ENCODE measurements at regions not wholly inside any gene's neighbourhood (a gene's known extent, or its start where the extent isn't known, plus 50 kb on each side); places are given as distances from the start of the nearest gene placed in this dataset.

GRCh38 chr7:97461596-97461995 is 270.3 kb upstream of the TAC1 start:
- Mint-ChIP-seq H3K27me3 (ENCODE audit: low read depth in 2 of 2) (peaks cover 0 to under 1% of the 10 kb centered on the region in 2 donors), H3K4me3 (no peak overlapping the region), H3K9me3 (peaks cover 3 to 13% of the 10 kb centered on the region in 2 donors), H3K4me1 (no peaks in the 10 kb centered on the region), H3K36me3 (peaks cover 3% of the 10 kb centered on the region), H3K27ac (no peak overlapping the region)
- Histone ChIP-seq H3K27ac (ENCODE audit: low read length) (no peak overlapping the region), H3K27me3 (ENCODE audit: control insufficient read depth, insufficient read depth, low read length) (no peaks in the 10 kb centered on the region), H3K36me3 (ENCODE audit: control insufficient read depth, insufficient read depth, low read length) (no peaks in the 10 kb centered on the region), H3K9me3 (ENCODE audit: control insufficient read depth, insufficient read depth, low read length) (no peaks in the 10 kb centered on the region), H3K4me3 (ENCODE audit: low read length) (no peak overlapping the region), H3K4me1 (ENCODE audit: control insufficient read depth, insufficient read depth, low read length) (no peaks in the 10 kb centered on the region)
- DNase-seq = no peak
- TF ChIP-seq, protein P1, sequence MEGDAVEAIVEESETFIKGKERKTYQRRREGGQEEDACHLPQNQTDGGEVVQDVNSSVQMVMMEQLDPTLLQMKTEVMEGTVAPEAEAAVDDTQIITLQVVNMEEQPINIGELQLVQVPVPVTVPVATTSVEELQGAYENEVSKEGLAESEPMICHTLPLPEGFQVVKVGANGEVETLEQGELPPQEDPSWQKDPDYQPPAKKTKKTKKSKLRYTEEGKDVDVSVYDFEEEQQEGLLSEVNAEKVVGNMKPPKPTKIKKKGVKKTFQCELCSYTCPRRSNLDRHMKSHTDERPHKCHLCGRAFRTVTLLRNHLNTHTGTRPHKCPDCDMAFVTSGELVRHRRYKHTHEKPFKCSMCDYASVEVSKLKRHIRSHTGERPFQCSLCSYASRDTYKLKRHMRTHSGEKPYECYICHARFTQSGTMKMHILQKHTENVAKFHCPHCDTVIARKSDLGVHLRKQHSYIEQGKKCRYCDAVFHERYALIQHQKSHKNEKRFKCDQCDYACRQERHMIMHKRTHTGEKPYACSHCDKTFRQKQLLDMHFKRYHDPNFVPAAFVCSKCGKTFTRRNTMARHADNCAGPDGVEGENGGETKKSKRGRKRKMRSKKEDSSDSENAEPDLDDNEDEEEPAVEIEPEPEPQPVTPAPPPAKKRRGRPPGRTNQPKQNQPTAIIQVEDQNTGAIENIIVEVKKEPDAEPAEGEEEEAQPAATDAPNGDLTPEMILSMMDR (IDR thresholded peaks at IDR 0.05) = no peak
- intact Hi-C loops (cut with micrococcal nuclease) = no loop called here
- ATAC-seq = no peak

DNA sequence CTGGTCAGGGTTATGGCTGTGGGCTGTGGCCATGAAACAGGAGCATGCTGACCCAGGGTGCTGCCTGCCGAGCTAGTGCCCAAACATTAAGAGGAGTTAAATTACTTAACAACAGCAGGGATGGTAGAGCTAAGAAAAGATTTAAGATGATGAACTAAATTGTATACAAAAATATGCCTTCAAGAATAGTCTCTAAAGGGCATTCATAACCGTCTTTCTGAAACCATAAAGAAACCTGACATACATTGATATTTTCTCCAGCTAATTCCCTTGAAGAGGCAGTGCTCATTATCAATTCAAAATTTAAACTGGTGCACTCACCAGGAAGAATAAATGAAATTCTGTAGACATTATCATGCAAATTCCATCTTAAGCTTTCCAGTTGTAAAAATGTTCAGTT is 265.8 kb upstream of the TAC1 start:
- WGBS (ENCODE audit: insufficient coverage) = 57% methylated on average over 2 of the region's 2 CpGs
- peaks cover 3 to 14% of the 10 kb centered on the region in 2 donors for H3K9me3 Mint-ChIP-seq
- Histone ChIP-seq H3K4me3 (ENCODE audit: low read length) (no peak overlapping the region), H3K4me1 (ENCODE audit: control insufficient read depth, insufficient read depth, low read length) (no peaks in the 10 kb centered on the region), H3K9me3 (ENCODE audit: control insufficient read depth, insufficient read depth, low read length) (no peaks in the 10 kb centered on the region), H3K36me3 (ENCODE audit: control insufficient read depth, insufficient read depth, low read length) (no peaks in the 10 kb centered on the region), H3K27me3 (ENCODE audit: control insufficient read depth, insufficient read depth, low read length) (no peaks in the 10 kb centered on the region), H3K27ac (ENCODE audit: low read length) (no peak overlapping the region)
- H3K4me1 Mint-ChIP-seq = no peaks in the 10 kb centered on the region
- H3K27ac Mint-ChIP-seq = no peak overlapping the region
- no peak for ATAC-seq
- DNase-seq = no peak
- intact Hi-C loops (cut with micrococcal nuclease) = no loop called here
- peaks cover 0 to 3% of the 10 kb centered on the region in 2 donors for H3K27me3 Mint-ChIP-seq (ENCODE audit: low read depth in 2 of 2)
- H3K36me3 Mint-ChIP-seq = peaks cover 11% of the 10 kb centered on the region
- TF ChIP-seq, protein P1 (IDR thresholded peaks at IDR 0.05) = no peak
- no peak overlapping the region for H3K4me3 Mint-ChIP-seq

- Mint-ChIP-seq H3K9me3 (peaks cover 3 to 13% of the 10 kb centered on the region in 2 donors), H3K27me3 (ENCODE audit: low read depth in 2 of 2) (peaks cover 0 to 3% of the 10 kb centered on the region in 2 donors), H3K4me3 (no peak overlapping the region), H3K4me1 (no peaks in the 10 kb centered on the region), H3K36me3 (peaks cover 11% of the 10 kb centered on the region), H3K27ac (no peak overlapping the region)
- no peak overlapping the region for H3K27ac ChIP-seq (ENCODE audit: low read length)
- no peaks in the 10 kb centered on the region for H3K4me1 ChIP-seq (ENCODE audit: control insufficient read depth, insufficient read depth, low read length)
- no peak for DNase-seq
- H3K36me3 ChIP-seq (ENCODE audit: control insufficient read depth, insufficient read depth, low read length) = no peaks in the 10 kb centered on the region
- TF ChIP-seq, protein P1 (IDR thresholded peaks at IDR 0.05) = no peak
- no peaks in the 10 kb centered on the region for H3K9me3 ChIP-seq (ENCODE audit: control insufficient read depth, insufficient read depth, low read length)
- ATAC-seq = no peak
- intact Hi-C loops (cut with micrococcal nuclease) = no loop called here
- no peak overlapping the region for H3K4me3 ChIP-seq (ENCODE audit: low read length)
- H3K27me3 ChIP-seq (ENCODE audit: control insufficient read depth, insufficient read depth, low read length) = no peaks in the 10 kb centered on the region
- 82% methylated on average over 5 of the region's 6 CpGs for WGBS (ENCODE audit: insufficient coverage)
Observed at GRCh38 chr7:97466999-97467740, 264.7 kb upstream of the TAC1 start.

DNA sequence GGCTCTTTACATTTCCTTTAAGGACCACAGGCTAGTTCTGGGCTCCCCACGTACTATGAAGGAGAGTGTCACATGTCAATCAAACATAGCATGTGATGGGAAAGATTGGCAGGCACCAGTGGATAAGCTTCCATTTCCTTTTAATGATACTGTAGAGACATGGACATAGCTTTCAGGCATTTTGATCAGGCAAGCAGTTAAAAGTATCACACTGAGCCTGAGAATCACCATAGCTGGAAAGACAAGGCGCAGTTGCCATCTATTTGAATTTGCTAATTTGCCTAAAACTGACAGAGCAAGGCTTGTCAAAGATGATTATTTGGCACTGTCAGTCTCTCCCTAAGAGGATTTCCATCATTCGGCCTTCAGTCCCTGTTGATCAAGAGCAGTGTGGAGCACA is 263.4 kb upstream of the TAC1 start:
- H3K27me3 Mint-ChIP-seq (ENCODE audit: low read depth in 2 of 2) = peaks cover 0 to 3% of the 10 kb centered on the region in 2 donors
- Histone ChIP-seq H3K4me3 (ENCODE audit: low read length) (no peak overlapping the region), H3K4me1 (ENCODE audit: control insufficient read depth, insufficient read depth, low read length) (no peaks in the 10 kb centered on the region), H3K9me3 (ENCODE audit: control insufficient read depth, insufficient read depth, low read length) (no peaks in the 10 kb centered on the region), H3K36me3 (ENCODE audit: control insufficient read depth, insufficient read depth, low read length) (no peaks in the 10 kb centered on the region), H3K27me3 (ENCODE audit: control insufficient read depth, insufficient read depth, low read length) (no peaks in the 10 kb centered on the region), H3K27ac (ENCODE audit: low read length) (no peak overlapping the region)
- WGBS (ENCODE audit: insufficient coverage) = 88% methylated on average over 3 of the region's 3 CpGs
- no peak overlapping the region for H3K27ac Mint-ChIP-seq
- TF ChIP-seq, protein P1 (IDR thresholded peaks at IDR 0.05) = no peak
- H3K9me3 Mint-ChIP-seq = peaks cover 3 to 11% of the 10 kb centered on the region in 2 donors
- H3K4me1 Mint-ChIP-seq = no peaks in the 10 kb centered on the region
- no peak overlapping the region for H3K4me3 Mint-ChIP-seq
- peaks cover 11% of the 10 kb centered on the region for H3K36me3 Mint-ChIP-seq
- no peak for DNase-seq
- ATAC-seq = no peak
- intact Hi-C loops (cut with micrococcal nuclease) = no loop called here
